HepG2 (cell line): ENCODE measurements at regions not wholly inside any gene's neighbourhood (a gene's known extent, or its start where the extent isn't known, plus 50 kb on each side); places are given as distances from the start of the nearest gene placed in this dataset.

ENCODE experiments used
- ATAC-seq: fragments of 200-7000 bp; cut with Tn5 transposase; 3 replicates; pipeline ENCODE4 v1.9.1; 2020; ENCODE audit warnings: mild to moderate bottlenecking, moderate library complexity
- BruUV-seq: library from RNA; stranded (reverse); fragments of 400-500 nt; replicated peaks from 2 replicates; lab custom pipeline; 2021; lab: Mats Ljungman, UMichigan
- CTCF ChIA-PET: fragments of 300-600 bp; formaldehyde crosslinking; extraction: SDS; loops from one replicate; lab custom pipeline; 2021; ENCODE audit warnings: low total read pairs, inconsistent platforms, low intra/inter-chr PET ratio; lab: Yijun Ruan, JAX
- POLR2A ChIA-PET: fragments of 350-600 bp; sonication (Branson Sonifier 250); formaldehyde crosslinking; loops from one replicate; lab custom pipeline; 2020; ENCODE audit warnings: antibody characterized with exemption, inconsistent platforms; lab: Yijun Ruan, JAX
- DNase-seq: peaks from one replicate; pipeline ENCODE4 v3.0.0-alpha.2; 2015; ENCODE audit warnings: low spot score
- FAIRE-seq: peaks from 3 replicates; lab custom pipeline; 2011; peaks lifted over from hg19 to GRCh38; lab: Jason Lieb, UNC
- H2AFZ ChIP-seq: one replicate; pipeline ENCODE4 v1.6.1; 2011; ENCODE audit warnings: low read length, inconsistent platforms
- H3K27ac ChIP-seq: fragments of 300-600 bp; 3 replicates; pipeline ENCODE4 v1.8.0; 2011; ENCODE audit warnings: mixed run types, mild to moderate bottlenecking, mixed read lengths, low read length, inconsistent platforms; ENCODE audit not compliant: insufficient read depth; ENCODE audit errors: extremely low read length
- H3K27me3 ChIP-seq, 2 experiments: fragments of 200-600 bp in 1 of 2; 2 replicates in 1 of 2; 3 replicates in 1 of 2; pipeline versions ENCODE4 v1.6.0 to v1.8.0; 2011; ENCODE audit warnings: low read length in 2 of 2, mild to moderate bottlenecking in 2 of 2, moderate library complexity in 2 of 2, inconsistent platforms in 1 of 2; ENCODE audit not compliant: insufficient read depth in 2 of 2, control insufficient read depth in 1 of 2
- H3K36me3 ChIP-seq, 2 experiments: fragments of 200-600 bp in 1 of 2; replicated peaks in 1 of 2; 2 replicates in 1 of 2; 3 replicates in 1 of 2; pipeline versions ENCODE4 v1.5.1 to v1.8.0; 2011; ENCODE audit warnings: low read length in 2 of 2, inconsistent platforms in 1 of 2; ENCODE audit not compliant: insufficient read depth in 2 of 2, control insufficient read depth in 1 of 2
- H3K4me1 ChIP-seq: 2 replicates; pipeline ENCODE4 v1.5.1; 2012; ENCODE audit warnings: low read length, inconsistent platforms; ENCODE audit not compliant: insufficient read depth
- H3K4me2 ChIP-seq: 2 replicates; pipeline ENCODE4 v1.6.0; 2011; ENCODE audit warnings: low read depth, low read length, inconsistent platforms
- H3K4me3 ChIP-seq, 3 experiments: fragments of 200-600 bp in 1 of 3; sonication (generic), shearing (Covaris generic) in 1 of 3; replicated peaks in 1 of 3; 2 replicates each; pipeline ENCODE4 v1.5.1; 2011 to 2016; ENCODE audit warnings: low read length in 3 of 3, inconsistent platforms in 2 of 3, low read depth in 2 of 3, mild to moderate bottlenecking in 2 of 3, control low read depth in 1 of 3, mixed read lengths in 1 of 3; ENCODE audit not compliant: insufficient read depth in 1 of 3
- H3K79me2 ChIP-seq: one replicate; pipeline ENCODE4 v1.6.1; 2011; ENCODE audit warnings: low read length, inconsistent platforms; ENCODE audit not compliant: insufficient read depth
- H3K9ac ChIP-seq: 2 replicates; pipeline ENCODE4 v1.6.0; 2011; ENCODE audit warnings: mild to moderate bottlenecking, low read depth, low read length, inconsistent platforms; ENCODE audit not compliant: insufficient read depth
- H3K9me3 ChIP-seq: 2 replicates; pipeline ENCODE4 v1.5.1; 2012; ENCODE audit warnings: mild to moderate bottlenecking, low read length
- H4K20me1 ChIP-seq: 2 replicates; pipeline ENCODE4 v1.6.0; 2011; ENCODE audit warnings: inconsistent platforms, mild to moderate bottlenecking, low read length, moderate library complexity; ENCODE audit not compliant: insufficient read depth
- BCL6 ChIP-seq: IDR thresholded peaks from 2 replicates; pipeline ENCODE4 v1.6.1; 2016; ENCODE audit warnings: missing genetic modification reagents, missing compliant biosample characterization
- CEBPG ChIP-seq: IDR thresholded peaks from 2 replicates; pipeline ENCODE4 v1.6.1; 2016
- CENPX ChIP-seq: sonication (generic); formaldehyde crosslinking; IDR thresholded peaks from 2 replicates; pipeline ENCODE4 v1.9.0; 2021; ENCODE audit warnings: mild to moderate bottlenecking, missing genetic modification reagents, moderate library complexity
- NAIF1 ChIP-seq: sonication (generic); formaldehyde crosslinking; IDR thresholded peaks from 2 replicates; pipeline ENCODE4 v1.5.0; 2020; ENCODE audit warnings: mild to moderate bottlenecking, missing genetic modification reagents, borderline replicate concordance
- ZNF616 ChIP-seq: sonication (generic); formaldehyde crosslinking; IDR thresholded peaks from 2 replicates; pipeline ENCODE4 v1.5.0; 2020; ENCODE audit warnings: low read depth, mild to moderate bottlenecking, missing genetic modification reagents
- WGBS: methylation state at CpG from one replicate; pipeline ENCODE4 v1.1.6; 2017; ENCODE audit warnings: low lambda C conversion rate; 5-methylcytosine and 5-hydroxymethylcytosine counted together
- in situ Hi-C: cut with HindIII; loops from 2 replicates; pipeline ENCODE4 v1.10.0; 2017; ENCODE audit warnings: low pct_unique_long_range_greater_than_20kb; ENCODE audit not compliant: extremely low pct_ligation_motif_present
- intact Hi-C: fragments of 100-400 bp; cut with micrococcal nuclease; formaldehyde crosslinking; loops from one replicate; pipeline ENCODE4 v1.10.0; 2022; ENCODE audit not compliant: unreplicated experiment
- TF ChIP-seq, protein P1 (sequence below): sonication (generic); formaldehyde crosslinking; IDR thresholded peaks from 2 replicates; pipeline ENCODE4 v1.4.0; 2020; ENCODE audit warnings: mild to moderate bottlenecking, missing genetic modification reagents
- TF ChIP-seq, protein P2 (sequence below), 2 experiments: fragments of 450-650 bp in 1 of 2; sonication (generic) in 1 of 2; formaldehyde crosslinking in 1 of 2; IDR thresholded peaks; 2 replicates each; pipeline versions ENCODE4 v1.6.1 to v1.8.0; 2016 to 2022; ENCODE audit warnings: antibody characterized with exemption in 1 of 2, mild to moderate bottlenecking in 1 of 2, missing genetic modification reagents in 1 of 2
- TF ChIP-seq, protein P3 (sequence below): sonication (generic); formaldehyde crosslinking; IDR thresholded peaks from 2 replicates; pipeline ENCODE4 v1.4.0; 2020; ENCODE audit warnings: missing genetic modification reagents
- TF ChIP-seq, protein P4 (sequence below): sonication (generic); formaldehyde crosslinking; IDR thresholded peaks from 2 replicates; pipeline ENCODE4 v1.5.0; 2020; ENCODE audit warnings: mild to moderate bottlenecking, missing genetic modification reagents, moderate library complexity

DNA sequence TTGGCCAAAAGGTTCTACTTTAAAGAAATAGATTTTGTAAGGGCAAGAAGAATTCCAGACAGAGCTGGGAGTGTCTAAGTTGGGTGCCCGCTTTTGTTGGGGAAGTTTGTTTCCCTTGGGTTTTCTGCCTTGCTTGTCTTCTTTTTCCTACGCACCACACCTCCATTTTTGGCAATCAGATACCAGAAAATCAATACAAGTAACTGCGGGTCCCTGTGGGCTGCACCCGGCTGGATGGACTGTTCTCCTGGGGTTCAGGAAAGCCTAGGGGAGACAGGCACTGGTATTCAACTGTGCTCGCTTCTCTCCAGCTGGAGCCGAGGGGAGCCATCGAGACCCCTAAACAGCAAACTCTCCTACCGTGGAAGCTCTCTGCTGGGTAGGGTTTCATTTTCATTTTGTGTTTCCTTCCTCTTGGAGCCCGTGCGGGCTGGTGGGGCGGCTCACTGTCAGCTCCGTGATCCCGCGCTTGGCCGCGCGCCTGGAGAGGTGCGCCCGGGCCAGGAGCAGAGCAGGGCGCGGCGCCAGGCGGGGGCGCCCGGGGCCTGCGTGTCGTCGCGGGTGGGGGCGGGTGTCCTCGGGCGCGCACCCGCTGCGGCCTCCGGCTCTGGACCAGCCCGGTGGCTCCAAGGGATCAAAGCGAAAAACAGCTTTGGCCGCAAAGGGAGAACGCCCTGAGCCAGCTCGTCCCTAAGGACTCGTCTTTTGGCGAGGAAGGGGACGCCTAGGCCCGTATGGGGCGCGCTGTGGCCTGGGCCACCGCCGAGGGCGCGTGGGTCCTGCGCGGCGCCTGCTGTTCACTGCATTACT, 347.2 kb downstream of the ZNF536 start:
- H3K4me2 ChIP-seq, result peak overlapping the region; percentile 63
- no peaks in the 10 kb centered on the region for H3K4me1 ChIP-seq
- DNase-seq (no peak), FAIRE-seq (no peak), ATAC-seq (peak; percentile 83)
- CTCF ChIA-PET, result no interaction called here
- no peak overlapping the region for H3K9ac ChIP-seq
- H3K4me3 ChIP-seq, result peak overlapping the region in 2 of 3 experiments; percentile 30 to 37; a peak in 3 of 6 replicates
- POLR2A ChIA-PET, result no interaction called here
- peaks cover 0 to 5% of the 10 kb centered on the region in 2 experiments; a peak in 1 of 5 replicates for H3K27me3 ChIP-seq
- no peak overlapping the region for H3K27ac ChIP-seq
- no peaks in the 10 kb centered on the region for H3K36me3 ChIP-seq
- no TSS peak for BruUV-seq
- no peaks in the 10 kb centered on the region for H3K9me3 ChIP-seq
- H2AFZ ChIP-seq, result no peak overlapping the region
- in situ Hi-C loops, result no loop called here
- intact Hi-C loops, result no loop called here
- no peaks in the 10 kb centered on the region for H3K79me2 ChIP-seq
- WGBS, result 7% methylated on average over 13 of the region's 54 CpGs
- H4K20me1 ChIP-seq, result no peaks in the 10 kb centered on the region
- TF ChIP-seq, protein P1, sequence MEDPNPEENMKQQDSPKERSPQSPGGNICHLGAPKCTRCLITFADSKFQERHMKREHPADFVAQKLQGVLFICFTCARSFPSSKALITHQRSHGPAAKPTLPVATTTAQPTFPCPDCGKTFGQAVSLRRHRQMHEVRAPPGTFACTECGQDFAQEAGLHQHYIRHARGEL (CRISPR knock-in tag), result no peak
- TF ChIP-seq CEBPG (CRISPR knock-in tag) (no peak), CENPX (CRISPR knock-in tag) (no peak), ZNF616 (CRISPR knock-in tag) (no peak), BCL6 (CRISPR knock-in tag) (no peak), NAIF1 (CRISPR knock-in tag) (no peak)
- TF ChIP-seq, protein P2, sequence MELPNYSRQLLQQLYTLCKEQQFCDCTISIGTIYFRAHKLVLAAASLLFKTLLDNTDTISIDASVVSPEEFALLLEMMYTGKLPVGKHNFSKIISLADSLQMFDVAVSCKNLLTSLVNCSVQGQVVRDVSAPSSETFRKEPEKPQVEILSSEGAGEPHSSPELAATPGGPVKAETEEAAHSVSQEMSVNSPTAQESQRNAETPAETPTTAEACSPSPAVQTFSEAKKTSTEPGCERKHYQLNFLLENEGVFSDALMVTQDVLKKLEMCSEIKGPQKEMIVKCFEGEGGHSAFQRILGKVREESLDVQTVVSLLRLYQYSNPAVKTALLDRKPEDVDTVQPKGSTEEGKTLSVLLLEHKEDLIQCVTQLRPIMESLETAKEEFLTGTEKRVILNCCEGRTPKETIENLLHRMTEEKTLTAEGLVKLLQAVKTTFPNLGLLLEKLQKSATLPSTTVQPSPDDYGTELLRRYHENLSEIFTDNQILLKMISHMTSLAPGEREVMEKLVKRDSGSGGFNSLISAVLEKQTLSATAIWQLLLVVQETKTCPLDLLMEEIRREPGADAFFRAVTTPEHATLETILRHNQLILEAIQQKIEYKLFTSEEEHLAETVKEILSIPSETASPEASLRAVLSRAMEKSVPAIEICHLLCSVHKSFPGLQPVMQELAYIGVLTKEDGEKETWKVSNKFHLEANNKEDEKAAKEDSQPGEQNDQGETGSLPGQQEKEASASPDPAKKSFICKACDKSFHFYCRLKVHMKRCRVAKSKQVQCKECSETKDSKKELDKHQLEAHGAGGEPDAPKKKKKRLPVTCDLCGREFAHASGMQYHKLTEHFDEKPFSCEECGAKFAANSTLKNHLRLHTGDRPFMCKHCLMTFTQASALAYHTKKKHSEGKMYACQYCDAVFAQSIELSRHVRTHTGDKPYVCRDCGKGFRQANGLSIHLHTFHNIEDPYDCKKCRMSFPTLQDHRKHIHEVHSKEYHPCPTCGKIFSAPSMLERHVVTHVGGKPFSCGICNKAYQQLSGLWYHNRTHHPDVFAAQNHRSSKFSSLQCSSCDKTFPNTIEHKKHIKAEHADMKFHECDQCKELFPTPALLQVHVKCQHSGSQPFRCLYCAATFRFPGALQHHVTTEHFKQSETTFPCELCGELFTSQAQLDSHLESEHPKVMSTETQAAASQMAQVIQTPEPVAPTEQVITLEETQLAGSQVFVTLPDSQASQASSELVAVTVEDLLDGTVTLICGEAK (IDR thresholded peaks at IDR 0.05), result no peak
- TF ChIP-seq, protein P2 (CRISPR knock-in tag; IDR thresholded peaks at IDR 0.05), result no peak
- TF ChIP-seq, protein P3, sequence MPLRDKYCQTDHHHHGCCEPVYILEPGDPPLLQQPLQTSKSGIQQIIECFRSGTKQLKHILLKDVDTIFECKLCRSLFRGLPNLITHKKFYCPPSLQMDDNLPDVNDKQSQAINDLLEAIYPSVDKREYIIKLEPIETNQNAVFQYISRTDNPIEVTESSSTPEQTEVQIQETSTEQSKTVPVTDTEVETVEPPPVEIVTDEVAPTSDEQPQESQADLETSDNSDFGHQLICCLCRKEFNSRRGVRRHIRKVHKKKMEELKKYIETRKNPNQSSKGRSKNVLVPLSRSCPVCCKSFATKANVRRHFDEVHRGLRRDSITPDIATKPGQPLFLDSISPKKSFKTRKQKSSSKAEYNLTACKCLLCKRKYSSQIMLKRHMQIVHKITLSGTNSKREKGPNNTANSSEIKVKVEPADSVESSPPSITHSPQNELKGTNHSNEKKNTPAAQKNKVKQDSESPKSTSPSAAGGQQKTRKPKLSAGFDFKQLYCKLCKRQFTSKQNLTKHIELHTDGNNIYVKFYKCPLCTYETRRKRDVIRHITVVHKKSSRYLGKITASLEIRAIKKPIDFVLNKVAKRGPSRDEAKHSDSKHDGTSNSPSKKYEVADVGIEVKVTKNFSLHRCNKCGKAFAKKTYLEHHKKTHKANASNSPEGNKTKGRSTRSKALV (CRISPR knock-in tag), result peak; percentile 92
- TF ChIP-seq, protein P4, sequence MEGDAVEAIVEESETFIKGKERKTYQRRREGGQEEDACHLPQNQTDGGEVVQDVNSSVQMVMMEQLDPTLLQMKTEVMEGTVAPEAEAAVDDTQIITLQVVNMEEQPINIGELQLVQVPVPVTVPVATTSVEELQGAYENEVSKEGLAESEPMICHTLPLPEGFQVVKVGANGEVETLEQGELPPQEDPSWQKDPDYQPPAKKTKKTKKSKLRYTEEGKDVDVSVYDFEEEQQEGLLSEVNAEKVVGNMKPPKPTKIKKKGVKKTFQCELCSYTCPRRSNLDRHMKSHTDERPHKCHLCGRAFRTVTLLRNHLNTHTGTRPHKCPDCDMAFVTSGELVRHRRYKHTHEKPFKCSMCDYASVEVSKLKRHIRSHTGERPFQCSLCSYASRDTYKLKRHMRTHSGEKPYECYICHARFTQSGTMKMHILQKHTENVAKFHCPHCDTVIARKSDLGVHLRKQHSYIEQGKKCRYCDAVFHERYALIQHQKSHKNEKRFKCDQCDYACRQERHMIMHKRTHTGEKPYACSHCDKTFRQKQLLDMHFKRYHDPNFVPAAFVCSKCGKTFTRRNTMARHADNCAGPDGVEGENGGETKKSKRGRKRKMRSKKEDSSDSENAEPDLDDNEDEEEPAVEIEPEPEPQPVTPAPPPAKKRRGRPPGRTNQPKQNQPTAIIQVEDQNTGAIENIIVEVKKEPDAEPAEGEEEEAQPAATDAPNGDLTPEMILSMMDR (CRISPR knock-in tag), result peak; percentile 40; the same call in 1 of the 2 replicates
